GM12864 (cell line): ENCODE measurements at regions not wholly inside any gene's neighbourhood (a gene's known extent, or its start where the extent isn't known, plus 50 kb on each side); places are given as distances from the start of the nearest gene placed in this dataset.

Source experiments
- DNase-seq: peaks from one replicate; pipeline ENCODE4 v3.0.0-alpha.2; 2011; ENCODE audit warnings: low read depth
- H3K4me3 ChIP-seq: 2 replicates; pipeline ENCODE4 v1.5.1; 2011; ENCODE audit warnings: mild to moderate bottlenecking, low read depth, low read length, control low read depth
- TF ChIP-seq, protein P1 (sequence below): IDR thresholded peaks from 2 replicates; pipeline ENCODE4 v1.5.1; 2011; ENCODE audit warnings: low read depth, mild to moderate bottlenecking, moderate library complexity, low read length, control low read depth, inconsistent platforms; ENCODE audit errors: missing control alignments

DNA sequence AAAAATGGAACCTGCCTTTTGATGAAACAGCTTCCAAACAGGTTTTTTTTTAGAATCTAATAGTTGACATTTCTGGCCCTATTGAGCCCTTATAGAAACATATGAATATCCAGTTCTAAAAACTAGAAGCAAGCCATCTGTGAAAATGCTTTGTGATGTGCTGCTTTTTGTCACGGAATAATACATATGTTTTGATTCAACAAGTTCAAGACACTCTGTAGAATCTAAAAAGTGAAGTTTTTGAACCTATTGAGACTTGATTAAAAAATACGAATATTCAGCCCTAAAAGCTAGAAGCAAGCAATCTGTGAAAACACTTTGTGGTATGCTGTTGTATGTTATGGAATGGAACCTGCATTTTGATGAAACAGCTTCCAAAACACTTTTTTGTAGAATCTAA lies 106.7 kb upstream of the VPREB1 start:
- no peak for DNase-seq
- TF ChIP-seq, protein P1, sequence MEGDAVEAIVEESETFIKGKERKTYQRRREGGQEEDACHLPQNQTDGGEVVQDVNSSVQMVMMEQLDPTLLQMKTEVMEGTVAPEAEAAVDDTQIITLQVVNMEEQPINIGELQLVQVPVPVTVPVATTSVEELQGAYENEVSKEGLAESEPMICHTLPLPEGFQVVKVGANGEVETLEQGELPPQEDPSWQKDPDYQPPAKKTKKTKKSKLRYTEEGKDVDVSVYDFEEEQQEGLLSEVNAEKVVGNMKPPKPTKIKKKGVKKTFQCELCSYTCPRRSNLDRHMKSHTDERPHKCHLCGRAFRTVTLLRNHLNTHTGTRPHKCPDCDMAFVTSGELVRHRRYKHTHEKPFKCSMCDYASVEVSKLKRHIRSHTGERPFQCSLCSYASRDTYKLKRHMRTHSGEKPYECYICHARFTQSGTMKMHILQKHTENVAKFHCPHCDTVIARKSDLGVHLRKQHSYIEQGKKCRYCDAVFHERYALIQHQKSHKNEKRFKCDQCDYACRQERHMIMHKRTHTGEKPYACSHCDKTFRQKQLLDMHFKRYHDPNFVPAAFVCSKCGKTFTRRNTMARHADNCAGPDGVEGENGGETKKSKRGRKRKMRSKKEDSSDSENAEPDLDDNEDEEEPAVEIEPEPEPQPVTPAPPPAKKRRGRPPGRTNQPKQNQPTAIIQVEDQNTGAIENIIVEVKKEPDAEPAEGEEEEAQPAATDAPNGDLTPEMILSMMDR: no peak
- no peak overlapping the region for H3K4me3 ChIP-seq

DNA sequence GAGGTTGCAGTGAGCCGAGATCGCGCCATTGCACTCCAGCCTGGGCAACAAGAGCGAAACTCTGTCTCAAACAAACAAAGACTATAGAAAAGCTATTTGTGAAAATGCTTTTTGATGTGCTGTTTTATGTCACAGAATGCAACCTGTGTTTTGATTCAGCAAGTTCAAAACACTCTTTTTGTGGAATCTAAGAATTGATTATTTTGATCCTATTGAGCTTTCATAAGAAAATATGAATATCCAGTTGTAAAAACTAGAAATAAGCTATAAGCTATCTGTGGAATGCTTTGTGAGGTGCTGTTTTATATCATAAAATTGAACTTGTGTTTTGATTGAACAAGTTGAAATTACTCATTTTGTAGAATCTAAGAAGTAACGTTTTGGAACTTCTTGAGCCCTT lies 110.7 kb upstream of the VPREB1 start:
- no peak for DNase-seq
- H3K4me3 ChIP-seq: no peak overlapping the region
- TF ChIP-seq, protein P1: no peak

DNA sequence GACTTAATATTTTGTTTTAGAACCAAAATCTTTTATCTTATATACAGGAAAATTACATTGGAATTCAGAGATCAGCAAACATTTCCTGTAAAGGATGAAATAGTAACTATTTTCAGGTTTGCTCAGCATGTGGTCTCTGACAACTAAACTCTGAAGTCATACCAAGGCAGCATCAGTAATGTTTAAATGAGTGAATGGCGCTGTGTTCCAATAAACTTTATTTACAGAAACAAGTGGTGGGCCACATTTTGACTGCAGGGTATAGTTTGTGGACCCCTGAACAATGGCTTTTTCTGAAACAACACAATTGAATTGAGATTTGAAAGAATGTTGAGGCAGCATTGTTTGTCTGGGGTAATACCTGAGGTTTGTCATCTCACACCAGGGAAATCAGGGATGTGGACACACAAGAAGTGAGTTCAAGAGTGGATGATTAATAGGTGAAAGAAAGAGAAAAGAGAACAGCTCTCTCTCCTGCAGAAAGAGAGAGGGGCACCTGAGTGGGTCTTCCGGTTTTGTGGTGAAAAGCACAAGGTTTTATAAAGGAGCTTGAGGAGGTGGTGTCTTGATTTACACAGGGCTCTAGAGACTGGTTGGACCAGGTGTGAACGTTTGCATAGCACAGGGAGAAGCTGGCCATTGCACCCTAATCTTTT lies 113.5 kb upstream of the VPREB1 start:
- DNase-seq: no peak
- TF ChIP-seq, protein P1: no peak
- no peak overlapping the region for H3K4me3 ChIP-seq

DNA sequence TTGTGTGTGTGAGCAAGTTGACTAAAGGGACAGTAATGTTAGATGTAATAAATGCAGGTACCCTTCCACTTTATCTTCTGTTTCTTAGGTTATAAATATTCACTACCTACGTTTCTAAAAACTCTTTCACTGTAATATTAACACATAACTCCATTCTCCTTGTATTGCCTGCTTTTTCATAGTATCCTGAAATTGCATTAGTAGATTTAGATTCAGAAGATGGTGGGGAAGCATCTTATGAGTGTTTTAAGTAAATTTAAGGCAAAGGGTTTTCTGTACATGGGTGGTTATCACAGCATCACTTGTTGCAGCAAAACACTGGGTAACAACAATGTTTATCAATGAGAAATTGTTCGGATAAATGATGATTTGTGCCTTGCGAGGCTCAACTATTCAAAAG lies 115.2 kb upstream of the VPREB1 start:
- no peak overlapping the region for H3K4me3 ChIP-seq

DNA sequence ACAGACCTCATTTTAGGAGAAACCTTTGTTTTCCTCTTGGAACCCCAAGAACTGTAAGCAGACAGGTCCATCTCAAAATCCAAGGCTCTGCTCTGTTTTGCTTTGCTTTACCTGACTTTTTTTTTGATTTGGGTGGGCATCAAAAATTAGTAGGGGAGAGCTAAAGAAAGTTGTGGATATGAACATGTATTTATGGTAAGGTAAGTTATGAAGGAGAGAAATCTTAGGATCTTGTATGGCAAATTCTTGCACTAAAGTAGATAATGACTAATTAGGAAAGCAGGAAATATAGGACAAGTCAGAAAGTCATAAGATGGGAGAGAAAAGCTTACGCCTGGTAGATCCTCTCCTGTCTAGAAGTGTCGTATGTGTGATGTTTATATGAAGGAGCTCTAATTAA lies 116.1 kb upstream of the VPREB1 start:
- TF ChIP-seq, protein P1: no peak
- H3K4me3 ChIP-seq: no peak overlapping the region
- no peak for DNase-seq

More for the DNA sequence above, 115.2 kb upstream of the VPREB1 start:
- no peak for DNase-seq
- TF ChIP-seq, protein P1: no peak

DNA sequence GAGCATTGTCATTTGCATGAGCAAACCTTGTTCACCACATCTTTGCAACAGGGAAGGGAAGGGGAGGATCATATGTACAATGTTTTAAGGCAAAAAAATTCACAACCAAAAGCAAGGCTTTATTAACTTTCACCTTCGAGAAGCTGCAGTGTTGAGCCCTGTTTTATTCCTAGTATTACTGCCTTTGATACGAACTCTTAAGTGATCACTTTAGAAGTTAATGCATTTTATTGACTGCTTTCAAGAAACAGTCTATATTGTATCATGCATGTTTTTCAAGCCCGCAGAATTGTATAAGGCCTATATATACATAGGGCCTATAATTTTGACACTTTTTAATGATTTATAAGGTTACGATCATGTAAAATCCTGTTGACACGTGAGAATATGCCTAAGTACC lies 117.5 kb upstream of the VPREB1 start:
- TF ChIP-seq, protein P1: no peak
- no peak overlapping the region for H3K4me3 ChIP-seq
- DNase-seq: no peak

DNA sequence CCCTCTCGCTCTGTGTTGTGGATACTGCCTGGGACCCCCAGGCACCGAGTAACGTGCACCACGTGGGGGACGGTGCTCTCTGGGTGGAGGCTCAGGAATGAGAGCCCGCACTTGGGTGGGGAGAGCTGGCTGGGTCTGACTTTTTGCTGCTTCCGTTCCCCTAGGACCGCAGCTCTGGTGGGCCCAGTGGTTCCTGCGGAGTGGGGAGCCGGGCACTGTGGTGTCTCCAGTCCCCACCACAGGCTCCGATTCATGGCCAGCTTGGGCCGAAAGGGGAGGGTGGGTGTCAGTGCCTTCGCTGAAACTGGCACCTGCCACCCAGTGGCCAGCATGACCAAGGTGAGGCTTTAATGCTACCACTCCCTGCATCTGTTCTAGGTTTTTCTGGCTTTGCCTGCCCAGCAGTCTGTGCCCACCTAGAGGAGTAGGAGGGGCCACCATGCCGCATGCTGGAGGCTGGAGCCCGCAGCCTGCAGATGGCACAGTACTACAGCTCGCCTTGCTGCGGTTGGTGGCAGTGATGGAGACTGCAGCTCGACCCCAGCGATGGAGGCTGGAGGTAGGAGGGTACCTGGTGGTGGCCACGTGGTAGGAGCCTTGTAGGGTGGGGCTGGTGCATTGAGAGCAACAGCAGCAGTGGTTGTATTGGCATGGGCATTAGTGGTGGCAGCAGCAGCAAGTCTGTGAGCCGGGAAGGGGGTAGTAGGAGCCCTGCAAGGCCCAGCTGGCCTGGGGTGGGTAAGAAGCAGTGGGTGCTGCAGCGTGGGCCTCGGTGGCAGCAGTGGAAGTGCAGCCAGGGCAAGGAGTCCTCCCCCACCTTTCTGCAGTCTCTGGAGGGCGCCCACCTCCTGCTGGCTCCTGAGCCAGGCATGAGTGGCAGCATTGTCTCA lies 118.8 kb upstream of the VPREB1 start:
- DNase-seq: no peak
- TF ChIP-seq, protein P1: no peak
- no peak overlapping the region for H3K4me3 ChIP-seq
